ENCODE measurements at regions not wholly inside any gene's neighbourhood (a gene's known extent, or its start where the extent isn't known, plus 50 kb on each side); places are given as distances from the start of the nearest gene placed in this dataset.

- TF ChIP-seq CTCF (IDR thresholded peaks at IDR 0.05) (no peak), EZH2 (IDR thresholded peaks at IDR 0.05; ENCODE audit: borderline replicate concordance, insufficient read depth, low read depth, low read length, poor library complexity, severe bottlenecking) (no peak)
These were observed 229.4 kb upstream of the GALNTL6 start for GRCh38 chr4:171583790-171584189.
